Spleen (tissue), 11 donors: ENCODE measurements at regions not wholly inside any gene's neighbourhood (a gene's known extent, or its start where the extent isn't known, plus 50 kb on each side); places are given as distances from the start of the nearest gene placed in this dataset.

Experiments used
- DNase-seq: peaks from one replicate; pipeline ENCODE4 v3.0.0-alpha.2; 2020
- H3K27ac ChIP-seq, 8 donors: fragments of 200-600 bp; sonication (generic) in 7 of 8; 1 replicate in 4 of 8; 2 replicates in 4 of 8; pipeline versions ENCODE4 v1.5.0 to v1.8.0; 2016 to 2021; ENCODE audit warnings: inconsistent platforms in 4 of 8, mild to moderate bottlenecking in 4 of 8, moderate library complexity in 1 of 8
- H3K27me3 ChIP-seq, 7 donors: fragments of 200-600 bp; sonication (generic) in 6 of 7; replicated peaks in 1 of 7; 1 replicate in 4 of 7; 2 replicates in 3 of 7; pipeline versions ENCODE4 v1.5.0 to v1.8.0; 2016 to 2021; ENCODE audit warnings: inconsistent platforms in 3 of 7, mild to moderate bottlenecking in 1 of 7
- H3K36me3 ChIP-seq, 6 donors: fragments of 200-600 bp; sonication (generic) in 5 of 6; 1 replicate in 4 of 6; 2 replicates in 2 of 6; pipeline versions ENCODE4 v1.5.0 to v1.8.0; 2016 to 2021; ENCODE audit warnings: inconsistent platforms in 2 of 6
- H3K4me1 ChIP-seq, 6 donors: fragments of 200-600 bp; sonication (generic) in 5 of 6; 1 replicate in 3 of 6; 2 replicates in 3 of 6; pipeline versions ENCODE4 v1.5.0 to v1.8.0; 2016 to 2021; ENCODE audit warnings: inconsistent platforms in 3 of 6
- H3K4me3 ChIP-seq, 8 donors: fragments of 200-600 bp; sonication (generic) in 7 of 8; 1 replicate in 4 of 8; 2 replicates in 4 of 8; pipeline versions ENCODE4 v1.5.0 to v1.8.0; 2016 to 2021; ENCODE audit warnings: inconsistent platforms in 4 of 8, mild to moderate bottlenecking in 4 of 8, moderate library complexity in 2 of 8
- H3K9me3 ChIP-seq, 8 donors: fragments of 200-600 bp; sonication (generic) in 7 of 8; 1 replicate in 4 of 8; 2 replicates in 4 of 8; pipeline versions ENCODE4 v1.5.0 to v1.8.0; 2016 to 2021; ENCODE audit warnings: inconsistent platforms in 4 of 8
- POLR2A ChIP-seq, 3 donors: fragments of 450-650 bp; IDR thresholded peaks; one replicate each; pipeline ENCODE4 v1.5.1; 2017; ENCODE audit warnings: antibody characterized with exemption in 3 of 3, mild to moderate bottlenecking in 1 of 3
- POLR2AphosphoS5 ChIP-seq, 3 donors: sonication (generic); formaldehyde crosslinking; IDR thresholded peaks; one replicate each; pipeline ENCODE4 v1.5.1; 2017; ENCODE audit warnings: antibody characterized with exemption in 3 of 3
- WGBS, 5 donors: extraction: QIAGEN DNeasy Blood & Tissue Kit in 3 of 5; methylation state at CpG; one replicate each; pipeline versions ENCODE4 v1.1.5 to v1.1.7; 2013 to 2018; 5-methylcytosine and 5-hydroxymethylcytosine counted together
- intact Hi-C: fragments of 100-400 bp; cut with DNase I; formaldehyde crosslinking; loops from one replicate; pipeline ENCODE4 v1.15.0; 2023; ENCODE audit warnings: low total_unique reads
- TF ChIP-seq, protein P1 (sequence below), 11 experiments: fragments of 200-600 bp in 7 of 11; fragments of 450-650 bp in 4 of 11; sonication (generic) in 4 of 11; IDR thresholded peaks in 8 of 11; conservative IDR thresholded peaks in 3 of 11; 1 replicate in 7 of 11; 2 replicates in 4 of 11; pipeline versions ENCODE4 v1.4.0 to v1.8.0; 2016 to 2021; ENCODE audit warnings: antibody characterized with exemption in 11 of 11, inconsistent platforms in 4 of 11, mild to moderate bottlenecking in 1 of 11
- donor health status: healthy with polysubstance abuse.
- donor health status: DM: no; HTN: no; CAD: no; lungs with moderate emphysema.
- donor health status: DM: no; HTN: no; CAD: no.
- donor health status: Bipolar disorder and iron deficiency.
- donor health status: healthy.
- donor health status: DM: no; HTN: no; CAD: no.
- donor health status: DM: yes; HTN: yes; CAD: no.

- DNase-seq, result peak; percentile 83
- no peaks in the 10 kb centered on the region for H3K9me3 ChIP-seq
- no peaks in the 10 kb centered on the region for H3K36me3 ChIP-seq
- WGBS, 5 donors, result 46 to 63% (median 50%) methylated on average over 10 of the region's 10 CpGs
- TF ChIP-seq, protein P1, sequence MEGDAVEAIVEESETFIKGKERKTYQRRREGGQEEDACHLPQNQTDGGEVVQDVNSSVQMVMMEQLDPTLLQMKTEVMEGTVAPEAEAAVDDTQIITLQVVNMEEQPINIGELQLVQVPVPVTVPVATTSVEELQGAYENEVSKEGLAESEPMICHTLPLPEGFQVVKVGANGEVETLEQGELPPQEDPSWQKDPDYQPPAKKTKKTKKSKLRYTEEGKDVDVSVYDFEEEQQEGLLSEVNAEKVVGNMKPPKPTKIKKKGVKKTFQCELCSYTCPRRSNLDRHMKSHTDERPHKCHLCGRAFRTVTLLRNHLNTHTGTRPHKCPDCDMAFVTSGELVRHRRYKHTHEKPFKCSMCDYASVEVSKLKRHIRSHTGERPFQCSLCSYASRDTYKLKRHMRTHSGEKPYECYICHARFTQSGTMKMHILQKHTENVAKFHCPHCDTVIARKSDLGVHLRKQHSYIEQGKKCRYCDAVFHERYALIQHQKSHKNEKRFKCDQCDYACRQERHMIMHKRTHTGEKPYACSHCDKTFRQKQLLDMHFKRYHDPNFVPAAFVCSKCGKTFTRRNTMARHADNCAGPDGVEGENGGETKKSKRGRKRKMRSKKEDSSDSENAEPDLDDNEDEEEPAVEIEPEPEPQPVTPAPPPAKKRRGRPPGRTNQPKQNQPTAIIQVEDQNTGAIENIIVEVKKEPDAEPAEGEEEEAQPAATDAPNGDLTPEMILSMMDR (IDR thresholded peaks at IDR 0.05 in 8 of 11, conservative IDR thresholded peaks at IDR 0.05 in 3 of 11), result no peak
- TF ChIP-seq POLR2AphosphoS5 (IDR thresholded peaks at IDR 0.05) (peak in 2 of 3 donors; percentile 43 to 55), POLR2A (IDR thresholded peaks at IDR 0.05) (no peak)
- no peaks in the 10 kb centered on the region for H3K27me3 ChIP-seq
- no peak overlapping the region for H3K4me3 ChIP-seq
- intact Hi-C loops, result no loop called here
- peaks cover 0 to 12% (median 6%) of the 10 kb centered on the region in 6 donors for H3K4me1 ChIP-seq
- peak overlapping the region in 4 of 8 donors; percentile 6 to 60 (median 22) for H3K27ac ChIP-seq
These were observed 175.3 kb downstream of the QDPR start for GRCh38 chr4:17336524-17336961.

GRCh38 chr4:17336069-17336468, 175.8 kb downstream of the QDPR start:
- Histone ChIP-seq H3K36me3 (no peaks in the 10 kb centered on the region), H3K4me3 (no peak overlapping the region), H3K4me1 (peaks cover 0 to 12% (median 6%) of the 10 kb centered on the region in 6 donors), H3K9me3 (no peaks in the 10 kb centered on the region), H3K27ac (peak overlapping the region in 4 of 8 donors; percentile 6 to 60 (median 22)), H3K27me3 (no peaks in the 10 kb centered on the region)
- intact Hi-C loops, result no loop called here
- no peak for DNase-seq
- TF ChIP-seq POLR2AphosphoS5 (IDR thresholded peaks at IDR 0.05), result no peak
- TF ChIP-seq, protein P1 (IDR thresholded peaks at IDR 0.05 in 8 of 11, conservative IDR thresholded peaks at IDR 0.05 in 3 of 11), result no peak
- TF ChIP-seq POLR2A (IDR thresholded peaks at IDR 0.05), result no peak
- 85 to 100% (median 91%) methylated on average over 1 of the region's 1 CpG for WGBS, 5 donors

DNA sequence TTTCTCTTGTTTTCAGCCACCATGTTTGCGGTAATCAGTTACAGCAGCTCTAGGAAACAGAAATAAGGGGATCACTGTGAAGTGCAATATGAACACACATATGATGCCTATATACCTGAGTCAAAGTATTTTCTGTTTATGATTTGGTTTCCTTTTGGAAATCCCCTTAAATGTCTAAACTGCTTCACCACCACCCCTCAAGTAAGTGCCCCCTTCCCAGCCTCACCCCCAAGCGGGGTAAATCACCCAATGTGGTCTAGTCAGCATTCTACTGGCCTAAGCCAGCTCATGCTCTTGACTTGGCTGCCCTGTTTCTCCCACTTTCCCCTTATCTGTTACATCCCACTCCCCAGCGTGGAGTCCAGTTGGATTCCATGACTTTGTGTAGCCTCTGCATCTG, 176.5 kb downstream of the QDPR start:
- DNase-seq, result no peak
- Histone ChIP-seq H3K36me3 (no peaks in the 10 kb centered on the region), H3K4me3 (no peak overlapping the region), H3K4me1 (peaks cover 0 to 12% (median 6%) of the 10 kb centered on the region in 6 donors), H3K27me3 (no peaks in the 10 kb centered on the region), H3K9me3 (no peaks in the 10 kb centered on the region), H3K27ac (no peak overlapping the region)
- WGBS, 5 donors, result 74 to 94% (median 87%) methylated on average over 3 of the region's 3 CpGs
- no peak for TF ChIP-seq POLR2A (IDR thresholded peaks at IDR 0.05)
- TF ChIP-seq, protein P1 (IDR thresholded peaks at IDR 0.05 in 8 of 11, conservative IDR thresholded peaks at IDR 0.05 in 3 of 11), result no peak
- TF ChIP-seq POLR2AphosphoS5 (IDR thresholded peaks at IDR 0.05), result no peak
- intact Hi-C loops, result no loop called here

DNA sequence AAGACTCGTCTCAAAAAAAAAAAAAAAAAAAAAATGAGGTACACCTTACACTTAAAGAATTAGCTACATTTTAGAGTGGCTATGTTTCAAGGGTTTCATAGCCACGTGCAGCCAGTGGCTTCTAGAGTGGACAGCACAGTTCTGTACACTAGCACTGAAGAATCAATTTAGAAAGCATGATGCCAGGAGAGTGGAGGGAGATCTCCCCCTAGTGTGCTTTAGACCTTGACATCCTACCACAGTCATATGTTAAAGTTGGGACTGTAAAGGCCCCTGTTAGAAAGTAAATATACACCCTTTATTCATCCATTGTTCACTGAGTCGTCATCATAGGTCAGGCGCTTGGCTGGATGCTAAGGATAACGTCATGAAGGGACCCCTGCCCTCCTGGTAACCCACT, 179.4 kb downstream of the QDPR start:
- no peaks in the 10 kb centered on the region for H3K36me3 ChIP-seq
- H3K4me3 ChIP-seq, result no peak overlapping the region
- no peak overlapping the region for H3K27ac ChIP-seq
- intact Hi-C loops, result no loop called here
- no peaks in the 10 kb centered on the region for H3K27me3 ChIP-seq
- 65 to 84% (median 68%) methylated on average over 5 of the region's 5 CpGs for WGBS, 5 donors
- no peak for DNase-seq
- no peaks in the 10 kb centered on the region for H3K9me3 ChIP-seq
- H3K4me1 ChIP-seq, result peaks cover 0 to 15% (median 10%) of the 10 kb centered on the region in 6 donors
- TF ChIP-seq, protein P1 (IDR thresholded peaks at IDR 0.05 in 8 of 11, conservative IDR thresholded peaks at IDR 0.05 in 3 of 11), result no peak
- TF ChIP-seq POLR2A (IDR thresholded peaks at IDR 0.05) (no peak), POLR2AphosphoS5 (IDR thresholded peaks at IDR 0.05) (no peak)
